Panc1 (cell line): ENCODE measurements at regions not wholly inside any gene's neighbourhood (a gene's known extent, or its start where the extent isn't known, plus 50 kb on each side); places are given as distances from the start of the nearest gene placed in this dataset.

Experiments used
- ATAC-seq: fragments of 200-7000 bp; cut with Tn5 transposase; 2 replicates; pipeline ENCODE4 v1.9.1; 2020; ENCODE audit warnings: mild to moderate bottlenecking, moderate library complexity
- BruUV-seq: library from RNA; stranded (reverse); fragments of 400-500 nt; replicated peaks from 2 replicates; lab custom pipeline; 2021; lab: Mats Ljungman, UMichigan
- CTCF ChIA-PET: fragments of 300-600 bp; sonication (Branson Sonifier 250); formaldehyde crosslinking; loops from one replicate; lab custom pipeline; 2022; ENCODE audit warnings: antibody characterized with exemption; lab: Charles Lee
- POLR2A ChIA-PET: fragments of 300-600 bp; sonication (Branson Sonifier 250); formaldehyde crosslinking; loops from one replicate; lab custom pipeline; 2022; ENCODE audit warnings: antibody characterized with exemption; lab: Charles Lee
- DNase-seq: peaks from one replicate; pipeline ENCODE4 v3.0.0-alpha.2; 2010; ENCODE audit warnings: low read depth, low spot score
- H3K27ac ChIP-seq: 2 replicates; pipeline ENCODE4 v1.5.1; 2011; ENCODE audit warnings: mild to moderate bottlenecking, low read length, inconsistent platforms
- H3K27me3 ChIP-seq: fragments of 200-500 bp; sonication (Bioruptor generic); 2 replicates; pipeline ENCODE4 v1.6.0; 2014; ENCODE audit warnings: low read length, inconsistent platforms; ENCODE audit not compliant: control insufficient read depth, insufficient read depth
- H3K36me3 ChIP-seq: fragments of 200-500 bp; sonication (Bioruptor generic); 2 replicates; pipeline ENCODE4 v1.5.1; 2014; ENCODE audit warnings: inconsistent platforms, mild to moderate bottlenecking, low read length, moderate library complexity; ENCODE audit not compliant: control insufficient read depth, insufficient read depth
- H3K4me1 ChIP-seq: 2 replicates; pipeline ENCODE4 v1.5.1; 2011; ENCODE audit warnings: inconsistent platforms, mild to moderate bottlenecking, low read length, moderate library complexity; ENCODE audit not compliant: control insufficient read depth, insufficient read depth
- H3K4me3 ChIP-seq, 2 experiments: 2 replicates each; pipeline ENCODE4 v1.5.1; 2011 to 2012; ENCODE audit warnings: low read depth in 2 of 2, low read length in 2 of 2, mild to moderate bottlenecking in 2 of 2, inconsistent platforms in 1 of 2, moderate library complexity in 1 of 2
- H3K9me3 ChIP-seq: fragments of 200-500 bp; sonication (Bioruptor generic); 2 replicates; pipeline ENCODE4 v1.5.1; 2014; ENCODE audit warnings: low read depth, mild to moderate bottlenecking, inconsistent platforms, low read length, moderate library complexity; ENCODE audit not compliant: control insufficient read depth, insufficient read depth
- CTCF ChIP-seq: fragments of 450-650 bp; IDR thresholded peaks from 2 replicates; pipeline ENCODE4 v1.5.1; 2017; ENCODE audit warnings: mild to moderate bottlenecking
- POLR2AphosphoS5 ChIP-seq: IDR thresholded peaks from 2 replicates; pipeline ENCODE4 v1.6.1; 2012; ENCODE audit warnings: mild to moderate bottlenecking, low read depth, low read length, moderate library complexity
- REST ChIP-seq, 2 experiments: IDR thresholded peaks; 2 replicates each; pipeline ENCODE4 v1.6.1; 2011 to 2012; ENCODE audit warnings: low read depth in 2 of 2, control low read depth in 1 of 2, low read length in 1 of 2, mild to moderate bottlenecking in 1 of 2, moderate library complexity in 1 of 2; ENCODE audit not compliant: insufficient read depth in 1 of 2
- SIN3A ChIP-seq: IDR thresholded peaks from 2 replicates; pipeline ENCODE4 v1.6.1; 2012; ENCODE audit warnings: low read depth, mild to moderate bottlenecking, low read length, moderate library complexity, borderline replicate concordance; ENCODE audit not compliant: insufficient read depth
- TCF7L2 ChIP-seq: IDR thresholded peaks from 2 replicates; pipeline ENCODE4 v1.6.1; 2011; ENCODE audit warnings: mild to moderate bottlenecking, low read depth, low read length, inconsistent platforms
- in situ Hi-C: cut with HindIII; loops from 2 replicates; pipeline ENCODE4 v1.10.0; 2016; ENCODE audit warnings: low sequenced_read_pairs, low pct_unique_long_range_greater_than_20kb
- intact Hi-C: fragments of 100-400 bp; cut with micrococcal nuclease; formaldehyde crosslinking; loops from one replicate; pipeline ENCODE4 v1.10.0; 2022; ENCODE audit not compliant: unreplicated experiment

GRCh38 chr22:27370987-27371386, 430.6 kb downstream of the MN1 start:
- Histone ChIP-seq H3K27me3 (peaks cover 3% of the 10 kb centered on the region; the same call in 1 of the 2 replicates), H3K36me3 (no peaks in the 10 kb centered on the region), H3K9me3 (no peaks in the 10 kb centered on the region), H3K4me3 (no peak overlapping the region), H3K27ac (no peak overlapping the region), H3K4me1 (no peaks in the 10 kb centered on the region)
- intact Hi-C loops = no loop called here
- no TSS peak for BruUV-seq
- ATAC-seq (no peak), DNase-seq (no peak)
- in situ Hi-C loops = no loop called here
- ChIA-PET CTCF (no interaction called here), POLR2A (no interaction called here)
- TF ChIP-seq TCF7L2 (no peak), SIN3A (no peak), REST (IDR thresholded peaks at IDR 0.05; ENCODE audit: insufficient read depth in 1 of 2, low read depth in 2 of 2, low read length in 1 of 2) (no peak), CTCF (no peak), POLR2AphosphoS5 (no peak)

GRCh38 chr22:27372364-27372763, 429.2 kb downstream of the MN1 start:
- no peaks in the 10 kb centered on the region for H3K36me3 ChIP-seq
- no peak overlapping the region for H3K4me3 ChIP-seq
- no peak overlapping the region for H3K27ac ChIP-seq
- ATAC-seq (no peak), DNase-seq (no peak)
- TF ChIP-seq SIN3A (no peak), REST (IDR thresholded peaks at IDR 0.05; ENCODE audit: insufficient read depth in 1 of 2, low read depth in 2 of 2, low read length in 1 of 2) (no peak), CTCF (no peak), POLR2AphosphoS5 (no peak), TCF7L2 (no peak)
- intact Hi-C loops = no loop called here
- ChIA-PET CTCF (no interaction called here), POLR2A (no interaction called here)
- no TSS peak for BruUV-seq
- H3K9me3 ChIP-seq = no peaks in the 10 kb centered on the region
- in situ Hi-C loops = no loop called here
- no peaks in the 10 kb centered on the region for H3K4me1 ChIP-seq
- H3K27me3 ChIP-seq = peaks cover 3% of the 10 kb centered on the region; the same call in 1 of the 2 replicates
